B cell (primary cell): ENCODE measurements at regions not wholly inside any gene's neighbourhood (a gene's known extent, or its start where the extent isn't known, plus 50 kb on each side); places are given as distances from the start of the nearest gene placed in this dataset.

Experiments used
- CTCF ChIP-seq: fragments of 200-600 bp; IDR thresholded peaks from one replicate; pipeline ENCODE4 v1.8.0; 2022; ENCODE audit warnings: antibody characterized with exemption, mild to moderate bottlenecking
- EZH2 ChIP-seq: IDR thresholded peaks from 2 replicates; pipeline ENCODE4 v1.6.1; 2012; ENCODE audit warnings: borderline replicate concordance, low read depth, mild to moderate bottlenecking, moderate library complexity, low read length; ENCODE audit not compliant: insufficient read depth, poor library complexity, severe bottlenecking

DNA sequence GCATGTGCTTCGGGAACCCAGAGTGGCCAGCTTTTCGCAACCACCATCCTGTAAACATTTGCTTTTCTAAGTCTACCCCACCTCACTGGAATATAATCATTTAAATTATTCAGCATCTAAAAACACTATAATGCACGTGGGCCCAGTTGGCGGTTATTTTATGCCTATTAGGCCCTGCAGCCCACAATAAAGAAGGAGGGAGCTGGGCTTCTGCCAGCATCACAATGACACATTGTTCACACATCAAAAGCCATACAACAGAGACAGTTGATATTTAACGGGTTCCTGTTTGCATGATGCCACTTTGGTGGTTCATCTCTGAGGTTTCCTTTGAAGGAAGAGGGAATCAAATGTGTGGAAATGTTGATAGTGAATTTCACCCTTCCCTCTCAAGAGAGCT lies 916.0 kb upstream of the CELF4 start:
- TF ChIP-seq CTCF, result no peak
- no peak for TF ChIP-seq EZH2
